WERI-Rb-1 (cell line): ENCODE measurements at regions not wholly inside any gene's neighbourhood (a gene's known extent, or its start where the extent isn't known, plus 50 kb on each side); places are given as distances from the start of the nearest gene placed in this dataset.

Source experiments
- DNase-seq: peaks from one replicate; pipeline ENCODE4 v3.0.0-alpha.2; 2020
- H3K27ac ChIP-seq: fragments of 250-450 bp; sonication (Bioruptor Pico); 2 replicates; pipeline ENCODE4 v1.5.1; 2020; ENCODE audit warnings: mild to moderate bottlenecking, moderate library complexity
- H3K27me3 ChIP-seq: fragments of 250-450 bp; sonication (Bioruptor Pico); 2 replicates; pipeline ENCODE4 v1.5.1; 2021; ENCODE audit warnings: mild to moderate bottlenecking, low read depth, moderate library complexity; ENCODE audit not compliant: insufficient read depth, severe bottlenecking
- H3K36me3 ChIP-seq: fragments of 250-450 bp; sonication (Bioruptor Pico); 2 replicates; pipeline ENCODE4 v1.5.1; 2020; ENCODE audit warnings: mild to moderate bottlenecking, moderate library complexity
- H3K4me3 ChIP-seq: 2 replicates; pipeline ENCODE4 v1.5.1; 2011; ENCODE audit warnings: low read depth, mild to moderate bottlenecking, control low read depth, low read length
- H3K9me3 ChIP-seq: fragments of 250-450 bp; sonication (Bioruptor Pico); 2 replicates; pipeline ENCODE4 v1.5.1; 2021; ENCODE audit warnings: mild to moderate bottlenecking, moderate library complexity; ENCODE audit not compliant: severe bottlenecking
- CTCF ChIP-seq: IDR thresholded peaks from 2 replicates; pipeline ENCODE4 v1.5.1; 2011; ENCODE audit warnings: low read depth, mild to moderate bottlenecking, control low read depth, inconsistent platforms, low read length

GRCh38 chr5:89097103-89097502 lies 214.1 kb upstream of the MEF2C start:
- no peaks in the 10 kb centered on the region for H3K36me3 ChIP-seq
- H3K9me3 ChIP-seq, result no peaks in the 10 kb centered on the region
- H3K27ac ChIP-seq, result no peak overlapping the region
- no peak for TF ChIP-seq CTCF
- no peaks in the 10 kb centered on the region for H3K27me3 ChIP-seq
- DNase-seq, result no peak
- H3K4me3 ChIP-seq, result no peak overlapping the region

GRCh38 chr5:89095341-89095740 lies 212.4 kb upstream of the MEF2C start:
- no peaks in the 10 kb centered on the region for H3K27me3 ChIP-seq
- H3K9me3 ChIP-seq, result no peaks in the 10 kb centered on the region
- DNase-seq, result no peak

GRCh38 chr5:89090037-89090436 lies 207.1 kb upstream of the MEF2C start:
- TF ChIP-seq CTCF, result no peak
- Histone ChIP-seq H3K9me3 (no peaks in the 10 kb centered on the region), H3K27ac (no peak overlapping the region), H3K4me3 (no peak overlapping the region), H3K36me3 (no peaks in the 10 kb centered on the region), H3K27me3 (no peaks in the 10 kb centered on the region)
- DNase-seq, result no peak

More at GRCh38 chr5:89095341-89095740, 212.4 kb upstream of the MEF2C start:
- H3K36me3 ChIP-seq, result no peaks in the 10 kb centered on the region
- no peak overlapping the region for H3K4me3 ChIP-seq
- no peak for TF ChIP-seq CTCF
- no peak overlapping the region for H3K27ac ChIP-seq

DNA sequence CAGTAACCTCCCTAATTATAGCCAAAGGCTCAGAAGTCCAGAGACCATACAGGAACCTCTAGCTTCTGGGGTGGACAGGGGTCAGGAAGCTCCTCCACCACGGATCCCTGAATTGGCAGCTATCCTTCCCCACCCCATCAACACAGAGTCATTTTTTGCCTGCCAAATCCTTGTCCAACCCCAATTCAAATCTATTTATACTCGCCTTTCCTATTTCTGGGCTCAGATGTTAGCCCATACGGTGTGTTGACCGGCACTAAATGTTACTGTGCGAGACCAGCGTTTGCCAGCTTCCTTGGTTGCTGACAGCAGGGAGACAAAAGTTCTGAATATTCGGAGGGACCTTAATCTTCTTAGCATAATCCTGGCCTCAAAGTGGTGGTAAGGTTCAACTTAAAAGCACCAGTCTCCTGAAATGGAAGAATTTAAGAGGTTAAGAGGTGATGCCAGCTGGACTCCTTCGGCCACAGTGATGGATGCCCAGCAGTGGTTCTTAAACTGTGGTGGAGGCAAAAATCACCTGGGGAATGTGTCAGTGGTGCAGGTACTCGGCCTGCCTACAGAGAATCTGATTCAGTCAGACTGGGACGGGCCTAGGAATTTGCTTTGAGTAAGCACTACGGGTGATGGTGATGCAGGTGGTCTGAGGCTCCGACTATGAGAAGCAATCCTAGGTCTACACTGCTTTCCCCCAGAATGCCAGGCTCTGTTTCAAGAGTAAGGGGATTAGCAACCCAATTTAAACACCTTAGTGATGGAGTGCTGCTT lies 204.8 kb upstream of the MEF2C start:
- Histone ChIP-seq H3K4me3 (no peak overlapping the region), H3K9me3 (no peaks in the 10 kb centered on the region), H3K27me3 (no peaks in the 10 kb centered on the region), H3K36me3 (no peaks in the 10 kb centered on the region), H3K27ac (no peak overlapping the region)
- peak; percentile 22 for DNase-seq
- no peak for TF ChIP-seq CTCF

GRCh38 chr5:89087128-89087527 lies 204.1 kb upstream of the MEF2C start:
- H3K9me3 ChIP-seq, result no peaks in the 10 kb centered on the region
- H3K36me3 ChIP-seq, result no peaks in the 10 kb centered on the region
- H3K4me3 ChIP-seq, result no peak overlapping the region
- H3K27ac ChIP-seq, result no peak overlapping the region
- no peak for TF ChIP-seq CTCF
- no peaks in the 10 kb centered on the region for H3K27me3 ChIP-seq
- DNase-seq, result no peak

DNA sequence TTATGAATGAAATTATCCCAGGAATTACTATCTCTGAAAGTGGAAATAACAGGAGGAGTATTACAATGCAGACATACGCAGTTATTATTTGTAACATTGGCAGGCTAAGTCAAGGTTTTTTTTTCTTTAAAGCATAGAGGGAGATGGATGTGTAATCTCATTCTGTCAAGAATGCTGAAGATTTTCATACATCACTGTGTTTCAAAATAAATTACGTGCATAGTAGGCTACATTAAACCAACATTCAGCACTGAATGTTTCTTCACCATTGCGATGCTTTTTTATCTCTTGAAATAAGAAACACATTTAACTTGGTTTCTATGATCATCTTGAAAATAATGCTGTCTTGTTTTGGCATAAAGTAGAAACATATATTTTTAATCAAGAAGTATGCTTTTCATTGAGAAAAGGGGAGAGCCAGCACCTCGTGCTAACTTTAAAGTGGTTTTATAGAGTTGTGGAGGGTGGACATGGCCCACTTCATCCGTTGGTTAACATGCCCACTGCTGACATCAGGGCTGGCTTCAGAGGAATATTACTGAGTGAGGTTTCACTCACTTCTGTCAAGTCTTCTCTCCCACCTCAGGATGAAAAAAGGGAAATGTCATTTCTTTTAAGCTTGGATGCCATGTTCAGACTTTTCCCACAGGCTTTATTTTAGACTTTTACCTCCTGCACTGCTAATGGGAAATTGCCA lies 203.6 kb upstream of the MEF2C start:
- Histone ChIP-seq H3K4me3 (no peak overlapping the region), H3K27me3 (no peaks in the 10 kb centered on the region), H3K27ac (no peak overlapping the region), H3K36me3 (no peaks in the 10 kb centered on the region), H3K9me3 (no peaks in the 10 kb centered on the region)
- no peak for TF ChIP-seq CTCF
- no peak for DNase-seq
